Esophagus squamous epithelium (tissue), 4 donors: ENCODE measurements at regions not wholly inside any gene's neighbourhood (a gene's known extent, or its start where the extent isn't known, plus 50 kb on each side); places are given as distances from the start of the nearest gene placed in this dataset.

Experiments used
- CTCF ChIP-seq, 6 experiments: fragments of 450-650 bp in 4 of 6; fragments of 200-600 bp in 2 of 6; sonication (generic) in 2 of 6; IDR thresholded peaks; one replicate each; pipeline ENCODE4 v1.5.1; 2016 to 2019; ENCODE audit warnings: antibody characterized with exemption in 6 of 6, mild to moderate bottlenecking in 4 of 6, moderate library complexity in 4 of 6
- POLR2A ChIP-seq, 4 donors: fragments of 450-650 bp; IDR thresholded peaks; one replicate each; pipeline ENCODE4 v1.6.1; 2017; ENCODE audit warnings: antibody characterized with exemption in 4 of 4, mild to moderate bottlenecking in 4 of 4, moderate library complexity in 3 of 4

- TF ChIP-seq CTCF (IDR thresholded peaks at IDR 0.05) (no peak), POLR2A (IDR thresholded peaks at IDR 0.05) (no peak)
Measured at GRCh38 chrX:51272638-51273037, 60.0 kb upstream of the NUDT10 start.
